Effector memory CD8-positive, alpha-beta T cell (primary cell): ENCODE measurements at regions not wholly inside any gene's neighbourhood (a gene's known extent, or its start where the extent isn't known, plus 50 kb on each side); places are given as distances from the start of the nearest gene placed in this dataset.

ENCODE experiments used
- ATAC-seq: fragments of 150-1000 bp; cut with Tn5 transposase; replicated peaks from 2 replicates; pipeline ENCODE4 v1.10.0; 2021; ENCODE audit warnings: mild to moderate bottlenecking, moderate library complexity
- DNase-seq, 3 experiments: peaks; one replicate each; pipeline ENCODE4 v3.0.0; 2021
- H3K27ac Mint-ChIP-seq, 2 donors: one replicate each; pipeline ENCODE4 v1.8.0; 2022; ENCODE audit warnings: mild to moderate bottlenecking in 2 of 2, mixed read lengths in 2 of 2, moderate library complexity in 2 of 2
- H3K27me3 Mint-ChIP-seq, 2 donors: one replicate each; pipeline ENCODE4 v1.8.0; 2022; ENCODE audit warnings: mixed read lengths in 2 of 2
- H3K36me3 Mint-ChIP-seq: one replicate; pipeline ENCODE4 v1.8.0; 2022; ENCODE audit warnings: mild to moderate bottlenecking, moderate library complexity, mixed read lengths; ENCODE audit not compliant: insufficient read depth
- H3K4me1 Mint-ChIP-seq, 2 donors: one replicate each; pipeline ENCODE4 v1.8.0; 2022; ENCODE audit warnings: low read depth in 2 of 2, mixed read lengths in 2 of 2
- H3K4me3 Mint-ChIP-seq, 2 donors: one replicate each; pipeline ENCODE4 v1.8.0; 2022; ENCODE audit warnings: mild to moderate bottlenecking in 2 of 2, mixed read lengths in 2 of 2, moderate library complexity in 2 of 2
- H3K9me3 Mint-ChIP-seq, 2 donors: one replicate each; pipeline ENCODE4 v1.8.0; 2022; ENCODE audit warnings: mixed read lengths in 2 of 2

- H3K36me3 Mint-ChIP-seq = no peaks in the 10 kb centered on the region
- H3K27ac Mint-ChIP-seq = no peak overlapping the region
- H3K27me3 Mint-ChIP-seq = peaks cover 50 to 64% of the 10 kb centered on the region in 2 donors
- ATAC-seq = no peak
- H3K4me3 Mint-ChIP-seq = no peak overlapping the region
- no peaks in the 10 kb centered on the region for H3K4me1 Mint-ChIP-seq
- no peak for DNase-seq
- H3K9me3 Mint-ChIP-seq = no peaks in the 10 kb centered on the region
Measured at GRCh38 chr6:7664003-7664402, 61.9 kb upstream of the BMP6 start.

DNA sequence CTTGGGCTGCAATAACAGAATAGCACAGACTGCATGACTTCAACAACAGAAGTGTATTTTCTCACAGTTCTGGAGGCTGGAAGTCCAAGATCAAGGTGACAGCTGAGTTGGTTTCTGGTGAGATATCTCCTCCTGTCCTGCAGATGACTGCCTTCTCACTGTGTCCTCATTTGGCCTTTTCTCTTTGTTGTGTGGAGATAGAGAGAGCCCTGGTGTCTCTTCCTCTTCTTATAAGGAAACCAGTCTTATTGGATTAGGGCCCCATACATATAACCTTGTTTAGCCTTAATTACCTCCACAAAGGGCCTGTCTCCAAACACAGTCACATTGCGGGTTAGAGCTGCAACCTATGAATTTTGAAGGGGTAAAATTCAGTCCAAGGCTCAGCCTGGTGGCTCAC lies 57.0 kb upstream of the BMP6 start:
- Mint-ChIP-seq H3K36me3 (no peaks in the 10 kb centered on the region), H3K27me3 (peaks cover 48 to 70% of the 10 kb centered on the region in 2 donors), H3K4me1 (no peaks in the 10 kb centered on the region), H3K27ac (no peak overlapping the region), H3K9me3 (no peaks in the 10 kb centered on the region), H3K4me3 (no peak overlapping the region)
- DNase-seq (no peak), ATAC-seq (no peak)

DNA sequence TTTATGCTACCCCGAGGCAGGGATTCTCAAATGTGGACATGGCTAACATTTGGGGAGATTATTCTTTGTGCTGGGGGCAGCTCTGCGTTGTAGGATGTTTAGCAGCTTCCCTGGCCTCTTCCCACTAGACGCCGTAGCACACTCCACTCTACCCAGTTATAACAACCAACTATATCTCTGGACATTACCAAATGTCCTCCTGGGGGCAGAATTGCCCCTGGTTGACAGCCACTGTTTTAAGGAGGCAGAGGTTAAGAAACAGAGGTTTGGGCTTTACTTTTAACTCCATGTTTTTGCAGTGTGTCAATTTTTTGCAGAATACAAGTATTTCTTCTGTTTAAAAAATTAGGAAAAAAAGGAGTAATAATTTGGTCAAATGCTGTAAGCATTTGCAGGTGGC lies 56.2 kb upstream of the BMP6 start:
- Mint-ChIP-seq H3K4me3 (no peak overlapping the region), H3K36me3 (no peaks in the 10 kb centered on the region), H3K27me3 (peaks cover 50 to 72% of the 10 kb centered on the region in 2 donors), H3K27ac (no peak overlapping the region), H3K4me1 (no peaks in the 10 kb centered on the region), H3K9me3 (no peaks in the 10 kb centered on the region)
- DNase-seq (no peak), ATAC-seq (no peak)

- Mint-ChIP-seq H3K4me3 (no peak overlapping the region), H3K27ac (no peak overlapping the region), H3K4me1 (no peaks in the 10 kb centered on the region), H3K27me3 (peaks cover 55 to 78% of the 10 kb centered on the region in 2 donors), H3K36me3 (no peaks in the 10 kb centered on the region), H3K9me3 (no peaks in the 10 kb centered on the region)
- DNase-seq (no peak), ATAC-seq (no peak)
Measured at GRCh38 chr6:7671076-7671475, 54.8 kb upstream of the BMP6 start.

GRCh38 chr6:7671581-7671980 lies 54.3 kb upstream of the BMP6 start:
- peaks cover 53 to 83% of the 10 kb centered on the region in 2 donors for H3K27me3 Mint-ChIP-seq
- no peak overlapping the region for H3K27ac Mint-ChIP-seq
- H3K36me3 Mint-ChIP-seq = no peaks in the 10 kb centered on the region
- no peaks in the 10 kb centered on the region for H3K9me3 Mint-ChIP-seq
- DNase-seq = no peak
- H3K4me3 Mint-ChIP-seq = no peak overlapping the region
- H3K4me1 Mint-ChIP-seq = no peaks in the 10 kb centered on the region
- ATAC-seq = no peak

DNA sequence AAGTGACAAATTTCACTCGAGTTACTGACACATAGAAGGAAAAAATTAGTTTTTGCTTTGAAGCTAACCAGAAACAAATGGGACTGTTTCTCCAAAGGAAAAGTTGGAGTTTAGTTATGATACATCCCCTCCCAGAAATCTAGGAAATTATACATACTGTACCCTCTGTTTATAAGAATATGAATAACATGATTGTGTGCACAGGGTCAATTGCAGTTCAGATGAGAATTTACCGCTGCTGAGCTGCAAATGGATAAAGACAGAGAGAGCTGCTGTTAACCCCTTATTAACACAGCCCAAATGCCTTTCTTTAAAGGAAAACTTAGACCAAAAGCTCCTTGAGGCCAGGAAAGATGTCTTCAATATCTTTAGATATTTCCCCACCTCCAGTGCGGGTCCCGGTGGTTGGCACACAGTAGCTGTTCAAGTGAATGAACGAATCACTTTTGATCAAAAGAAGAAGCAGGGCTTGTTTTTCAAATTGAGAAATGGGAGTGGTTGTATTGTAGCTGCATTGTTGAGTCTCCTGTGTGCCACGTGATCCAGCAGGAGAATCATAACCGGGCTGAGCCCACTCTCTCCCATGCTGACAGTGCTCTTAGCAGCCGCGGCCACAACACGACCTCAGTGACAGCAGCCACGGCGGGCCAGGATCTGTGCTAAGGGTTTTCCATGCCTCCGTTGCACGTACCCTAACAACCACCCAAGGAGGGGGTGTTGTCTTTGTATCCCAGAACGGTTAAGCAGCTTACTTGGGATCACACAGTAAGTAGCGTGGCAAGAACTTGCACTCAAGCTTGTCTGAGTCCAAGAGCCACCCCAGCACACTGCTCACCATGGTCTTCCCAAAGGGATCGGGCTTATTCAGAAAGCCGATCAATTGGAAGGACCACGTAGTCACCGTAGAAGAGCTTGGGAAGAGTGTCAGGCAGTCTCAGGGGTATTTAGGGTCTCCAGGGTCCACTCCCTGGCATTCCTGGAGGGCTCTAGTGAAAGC lies 53.5 kb upstream of the BMP6 start:
- DNase-seq (no peak), ATAC-seq (no peak)
- no peaks in the 10 kb centered on the region for H3K36me3 Mint-ChIP-seq
- no peak overlapping the region for H3K4me3 Mint-ChIP-seq
- no peaks in the 10 kb centered on the region for H3K4me1 Mint-ChIP-seq
- H3K27ac Mint-ChIP-seq = no peak overlapping the region
- H3K27me3 Mint-ChIP-seq = peaks cover 45 to 76% of the 10 kb centered on the region in 2 donors
- no peaks in the 10 kb centered on the region for H3K9me3 Mint-ChIP-seq

- no peak for DNase-seq
- H3K4me1 Mint-ChIP-seq = no peaks in the 10 kb centered on the region
Measured at GRCh38 chr6:7673063-7673536, 52.8 kb upstream of the BMP6 start.

GRCh38 chr6:7674291-7674690 lies 51.6 kb upstream of the BMP6 start:
- Mint-ChIP-seq H3K9me3 (no peaks in the 10 kb centered on the region), H3K36me3 (no peaks in the 10 kb centered on the region), H3K4me3 (no peak overlapping the region), H3K4me1 (no peaks in the 10 kb centered on the region), H3K27me3 (peaks cover 30 to 70% of the 10 kb centered on the region in 2 donors), H3K27ac (no peak overlapping the region)
- no peak for ATAC-seq
- DNase-seq = no peak

More at GRCh38 chr6:7673063-7673536, 52.8 kb upstream of the BMP6 start:
- H3K9me3 Mint-ChIP-seq = no peaks in the 10 kb centered on the region
- no peak for ATAC-seq
- peaks cover 38 to 74% of the 10 kb centered on the region in 2 donors for H3K27me3 Mint-ChIP-seq
- no peak overlapping the region for H3K27ac Mint-ChIP-seq
- H3K4me3 Mint-ChIP-seq = no peak overlapping the region
- H3K36me3 Mint-ChIP-seq = no peaks in the 10 kb centered on the region

DNA sequence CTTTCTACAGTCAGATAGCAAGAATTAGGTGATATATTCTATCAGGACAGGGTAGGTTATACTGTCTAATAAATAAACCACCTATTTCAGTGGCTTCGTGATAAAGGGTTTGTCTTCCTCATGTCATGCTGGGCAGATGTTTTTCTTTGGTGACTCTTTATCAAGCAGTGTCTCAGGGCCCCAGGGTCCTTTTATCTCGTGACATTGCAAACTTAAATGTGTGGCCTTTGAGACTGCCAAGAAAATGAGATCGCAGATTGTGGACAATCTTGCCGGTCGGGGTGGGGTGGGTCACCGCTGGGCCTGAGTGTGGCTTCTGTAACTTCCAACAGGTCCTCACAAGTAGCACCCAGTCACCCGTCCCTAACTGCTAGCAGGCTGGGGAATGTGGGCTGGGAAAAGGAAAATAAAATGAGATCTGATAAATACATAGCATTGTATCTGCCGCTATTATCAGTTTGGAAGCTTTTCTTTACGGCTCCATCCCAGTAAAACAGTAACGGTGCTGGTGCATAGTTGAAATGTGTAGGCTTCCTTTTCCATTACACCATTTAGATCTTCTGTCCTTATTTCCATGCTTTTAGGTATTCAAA lies 50.5 kb upstream of the BMP6 start:
- Mint-ChIP-seq H3K4me1 (no peaks in the 10 kb centered on the region), H3K27ac (no peak overlapping the region), H3K4me3 (no peak overlapping the region), H3K27me3 (peaks cover 29 to 71% of the 10 kb centered on the region in 2 donors), H3K36me3 (no peaks in the 10 kb centered on the region), H3K9me3 (no peaks in the 10 kb centered on the region)
- no peak for ATAC-seq
- DNase-seq = no peak
